Activated CD4-positive, alpha-beta memory T cell treated with anti-CD3 and anti-CD28 coated beads, Interleukin-2, amount 10 ng/mL, durations not matched to agents 7 days and 5 days (primary cell): ENCODE measurements at regions not wholly inside any gene's neighbourhood (a gene's known extent, or its start where the extent isn't known, plus 50 kb on each side); places are given as distances from the start of the nearest gene placed in this dataset.

Experiments
- CTCF ChIA-PET: fragments of 350-600 bp; sonication (Branson Sonifier 250); formaldehyde crosslinking; loops from one replicate; lab custom pipeline; 2021; ENCODE audit warnings: antibody characterized with exemption, inconsistent platforms; lab: Charles Lee
- POLR2A ChIA-PET: fragments of 350-600 bp; sonication (Branson Sonifier 250); formaldehyde crosslinking; loops from one replicate; lab custom pipeline; 2021; ENCODE audit warnings: antibody characterized with exemption; lab: Charles Lee
- DNase-seq: peaks from one replicate; pipeline ENCODE4 v3.0.0-alpha.2; 2020
- H3K27ac Mint-ChIP-seq: one replicate; pipeline ENCODE4 v1.8.0; 2021; ENCODE audit warnings: mild to moderate bottlenecking, mixed read lengths
- H3K27me3 Mint-ChIP-seq: one replicate; pipeline ENCODE4 v1.8.0; 2021; ENCODE audit warnings: mixed read lengths
- H3K36me3 Mint-ChIP-seq: one replicate; pipeline ENCODE4 v1.8.0; 2021; ENCODE audit warnings: low read depth, mixed read lengths
- H3K4me1 Mint-ChIP-seq: one replicate; pipeline ENCODE4 v1.8.0; 2021; ENCODE audit warnings: mixed read lengths
- H3K4me3 Mint-ChIP-seq: one replicate; pipeline ENCODE4 v1.8.0; 2021; ENCODE audit warnings: mild to moderate bottlenecking, mixed read lengths
- H3K9me3 Mint-ChIP-seq: one replicate; pipeline ENCODE4 v1.8.0; 2021; ENCODE audit warnings: mixed read lengths

DNA sequence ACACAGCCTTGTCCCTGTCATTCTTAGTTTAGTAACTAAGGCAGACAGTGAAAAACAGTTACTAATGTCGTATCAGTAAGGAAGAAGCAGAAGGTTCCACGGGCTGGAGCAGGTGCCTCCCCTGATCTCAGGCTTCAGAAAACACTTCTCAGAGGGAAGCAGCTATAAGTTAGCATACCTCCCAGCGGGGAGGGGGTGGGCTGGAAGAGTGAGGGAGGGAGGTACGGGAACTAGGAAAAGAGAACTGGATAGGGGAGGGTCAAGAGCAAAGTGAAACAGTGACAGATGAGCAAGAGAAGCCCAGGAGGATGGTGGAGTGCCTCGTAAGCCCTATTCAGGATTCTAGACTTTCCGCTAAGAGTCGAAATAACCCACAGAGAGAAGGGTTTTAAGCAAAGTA is 186.3 kb upstream of the XYLT1 start:
- POLR2A ChIA-PET: no interaction called here
- Mint-ChIP-seq H3K27ac (no peak overlapping the region), H3K9me3 (no peaks in the 10 kb centered on the region), H3K4me3 (no peak overlapping the region), H3K27me3 (peaks cover 11% of the 10 kb centered on the region), H3K4me1 (no peaks in the 10 kb centered on the region), H3K36me3 (no peaks in the 10 kb centered on the region)
- CTCF ChIA-PET: no interaction called here
- DNase-seq: no peak

DNA sequence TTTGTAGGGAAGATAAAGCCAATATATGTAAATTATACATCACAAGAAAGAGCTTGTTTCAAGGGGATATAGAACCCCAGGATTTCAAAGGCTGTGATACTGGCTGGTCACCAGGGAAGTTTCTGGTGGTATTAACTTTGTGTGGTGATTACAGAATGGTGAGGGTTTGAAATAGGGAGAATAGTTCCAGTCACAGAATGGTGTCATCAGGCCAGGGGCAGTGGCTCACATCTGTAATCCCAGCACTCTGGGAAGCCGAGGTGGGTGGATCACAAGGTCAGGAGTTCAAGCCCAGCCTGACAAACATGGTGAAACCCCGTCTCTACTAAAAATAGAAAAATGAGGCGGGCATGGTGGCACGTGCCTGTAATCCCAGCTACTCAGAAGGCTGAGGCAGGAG is 183.8 kb upstream of the XYLT1 start:
- H3K27ac Mint-ChIP-seq: no peak overlapping the region
- no peak overlapping the region for H3K4me3 Mint-ChIP-seq

DNA sequence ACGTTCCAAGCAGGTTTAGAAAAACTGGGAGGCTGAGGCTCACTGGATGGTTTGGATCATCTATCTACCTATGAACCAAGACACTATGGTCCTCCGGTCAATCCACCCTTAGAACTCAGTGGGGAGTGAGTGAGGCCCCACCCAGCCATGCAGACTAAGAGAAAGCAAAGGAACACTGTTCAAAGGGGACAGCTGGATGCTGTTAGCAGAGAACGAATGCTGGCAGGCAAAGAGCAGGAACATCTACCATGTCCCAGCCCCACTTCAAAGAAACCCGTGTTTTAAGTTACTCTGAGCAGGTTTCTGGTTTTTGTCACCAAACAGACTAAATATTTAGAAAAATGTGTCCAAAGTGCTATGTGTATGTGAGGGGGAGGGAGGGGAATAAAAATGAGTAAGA is 183.4 kb upstream of the XYLT1 start:
- no peak for DNase-seq
- no peak overlapping the region for H3K4me3 Mint-ChIP-seq
- H3K4me1 Mint-ChIP-seq: no peaks in the 10 kb centered on the region
- H3K27ac Mint-ChIP-seq: no peak overlapping the region
- no peaks in the 10 kb centered on the region for H3K36me3 Mint-ChIP-seq
- ChIA-PET CTCF (no interaction called here), POLR2A (no interaction called here)
- no peaks in the 10 kb centered on the region for H3K9me3 Mint-ChIP-seq
- peaks cover 9% of the 10 kb centered on the region for H3K27me3 Mint-ChIP-seq

More for the DNA sequence above, 183.8 kb upstream of the XYLT1 start:
- Mint-ChIP-seq H3K4me1 (no peaks in the 10 kb centered on the region), H3K9me3 (no peaks in the 10 kb centered on the region), H3K36me3 (no peaks in the 10 kb centered on the region), H3K27me3 (peaks cover 9% of the 10 kb centered on the region)
- CTCF ChIA-PET: no interaction called here
- POLR2A ChIA-PET: no interaction called here
- no peak for DNase-seq

DNA sequence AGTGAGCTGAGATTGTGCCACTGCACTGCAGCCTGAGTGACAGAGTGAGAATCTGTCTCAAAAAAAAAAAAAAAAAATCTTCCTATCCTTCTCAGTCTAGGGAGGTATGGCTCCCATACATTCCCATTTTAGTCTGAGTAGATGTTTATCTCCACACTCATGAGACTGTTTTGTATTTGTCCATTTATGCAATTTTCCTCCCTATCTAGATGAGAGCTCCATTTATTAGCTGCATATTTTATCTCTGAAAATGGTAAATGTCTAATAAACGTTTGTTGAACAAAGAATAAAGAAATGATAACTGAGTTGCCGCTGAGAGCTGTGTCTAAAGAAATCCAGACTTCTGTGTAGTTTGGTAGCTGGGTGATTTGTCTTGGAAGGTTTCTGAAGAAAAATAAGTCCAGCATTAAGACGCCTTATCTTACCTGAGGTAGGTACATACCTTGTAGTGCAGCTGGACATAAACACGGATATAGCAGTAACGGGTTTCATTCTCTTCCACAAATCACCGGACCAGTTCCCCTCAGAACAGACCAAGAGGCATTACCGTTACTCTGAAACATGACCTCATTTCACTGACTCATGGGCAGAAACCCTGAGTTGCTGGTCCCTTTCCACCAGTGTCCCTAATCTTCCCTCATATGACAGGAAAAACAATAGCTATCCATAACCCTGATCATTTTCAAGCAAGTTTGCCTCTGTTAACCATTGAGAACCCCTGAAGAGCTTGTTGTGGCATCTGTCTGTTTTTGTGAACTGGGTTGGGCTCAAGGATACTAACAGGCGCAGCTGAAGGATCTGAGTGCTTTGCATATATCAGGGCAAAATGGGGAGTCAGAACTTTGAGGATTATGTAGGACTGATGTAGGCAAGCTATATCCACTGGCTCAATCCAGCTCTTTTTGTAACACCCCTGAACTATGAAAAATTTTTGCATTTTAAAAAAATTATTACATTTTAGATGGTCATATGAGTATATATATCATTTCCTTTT is 177.4 kb upstream of the XYLT1 start:
- no peak for DNase-seq
- Mint-ChIP-seq H3K36me3 (no peaks in the 10 kb centered on the region), H3K4me3 (no peak overlapping the region), H3K4me1 (no peaks in the 10 kb centered on the region), H3K27me3 (no peaks in the 10 kb centered on the region), H3K9me3 (peaks cover 3% of the 10 kb centered on the region), H3K27ac (no peak overlapping the region)
- ChIA-PET CTCF (interaction anchor here (0.6 kb wide), 1 partner anchor 396 kb away, joined by 3 read pairs; no protein-coding TSS in a partner anchor), POLR2A (no interaction called here)

DNA sequence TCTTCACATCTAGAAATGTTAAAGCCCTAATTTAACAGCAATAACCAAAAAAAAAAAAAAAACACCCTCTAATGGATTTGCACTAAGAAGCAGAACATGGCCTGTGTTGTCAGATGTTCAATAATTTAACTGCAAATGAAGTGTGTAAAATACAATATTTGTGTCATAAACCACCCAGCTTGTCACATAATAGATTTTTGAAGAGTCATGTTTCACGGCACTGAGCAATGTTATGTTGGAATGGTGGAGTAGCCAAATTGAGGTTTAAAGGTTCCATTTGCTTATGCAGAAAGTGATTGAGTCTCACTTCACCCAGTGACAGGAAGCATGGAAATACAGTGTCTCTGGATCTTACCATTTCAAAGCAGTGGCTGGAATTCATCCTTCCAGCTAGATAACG is 173.2 kb upstream of the XYLT1 start:
- H3K4me3 Mint-ChIP-seq: no peak overlapping the region
- ChIA-PET CTCF (no interaction called here), POLR2A (interaction anchor here (0.6 kb wide), 1 partner anchor 170 kb away, joined by 3 read pairs; no protein-coding TSS in a partner anchor)
- no peaks in the 10 kb centered on the region for H3K4me1 Mint-ChIP-seq
- no peaks in the 10 kb centered on the region for H3K36me3 Mint-ChIP-seq
- DNase-seq: no peak
- H3K9me3 Mint-ChIP-seq: peaks cover 3% of the 10 kb centered on the region
- no peak overlapping the region for H3K27ac Mint-ChIP-seq
- H3K27me3 Mint-ChIP-seq: no peaks in the 10 kb centered on the region

DNA sequence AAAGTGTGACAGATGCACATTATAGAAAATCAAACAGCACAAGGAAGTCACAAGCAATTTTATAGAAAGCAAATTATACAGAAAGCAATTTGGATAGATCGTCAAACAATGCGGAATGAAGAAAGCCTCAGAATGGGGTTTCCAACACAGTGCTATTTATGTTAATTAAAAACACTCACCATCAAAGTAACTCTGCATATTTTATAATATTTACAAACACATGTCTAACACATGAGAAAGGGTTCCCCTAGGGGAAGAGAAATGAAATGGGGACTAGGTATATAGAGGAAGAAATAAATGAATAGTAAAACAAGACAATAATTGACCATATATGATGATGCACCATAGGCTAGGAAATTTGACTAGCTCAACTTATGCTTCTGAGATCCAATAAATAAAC is 171.2 kb upstream of the XYLT1 start:
- CTCF ChIA-PET: no interaction called here
- Mint-ChIP-seq H3K9me3 (peaks cover 5% of the 10 kb centered on the region), H3K27ac (no peak overlapping the region), H3K27me3 (no peaks in the 10 kb centered on the region), H3K36me3 (no peaks in the 10 kb centered on the region), H3K4me1 (no peaks in the 10 kb centered on the region), H3K4me3 (no peak overlapping the region)
- POLR2A ChIA-PET: no interaction called here
- DNase-seq: no peak

DNA sequence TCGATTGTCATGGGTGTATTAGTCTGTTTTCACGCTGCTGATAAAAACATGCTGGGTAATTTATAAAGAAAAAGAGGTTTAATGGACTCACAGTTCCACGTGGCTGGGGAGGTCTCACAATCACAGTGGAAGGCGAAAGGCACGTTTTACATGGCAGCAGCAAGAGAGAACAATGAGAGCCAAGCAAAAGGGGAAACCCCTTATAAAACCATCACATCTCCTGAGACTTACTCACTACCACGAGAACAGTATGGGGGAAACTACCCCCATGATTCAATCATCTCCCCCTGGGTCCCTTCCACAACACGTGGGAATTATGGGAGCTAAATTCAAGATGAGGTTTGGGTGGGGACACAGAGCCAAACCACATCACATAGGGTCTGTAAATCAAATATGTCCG is 167.4 kb upstream of the XYLT1 start:
- Mint-ChIP-seq H3K36me3 (no peaks in the 10 kb centered on the region), H3K4me1 (no peaks in the 10 kb centered on the region), H3K27me3 (no peaks in the 10 kb centered on the region), H3K4me3 (no peak overlapping the region), H3K27ac (no peak overlapping the region), H3K9me3 (peaks cover 2% of the 10 kb centered on the region)
- no peak for DNase-seq
- ChIA-PET POLR2A (no interaction called here), CTCF (no interaction called here)

DNA sequence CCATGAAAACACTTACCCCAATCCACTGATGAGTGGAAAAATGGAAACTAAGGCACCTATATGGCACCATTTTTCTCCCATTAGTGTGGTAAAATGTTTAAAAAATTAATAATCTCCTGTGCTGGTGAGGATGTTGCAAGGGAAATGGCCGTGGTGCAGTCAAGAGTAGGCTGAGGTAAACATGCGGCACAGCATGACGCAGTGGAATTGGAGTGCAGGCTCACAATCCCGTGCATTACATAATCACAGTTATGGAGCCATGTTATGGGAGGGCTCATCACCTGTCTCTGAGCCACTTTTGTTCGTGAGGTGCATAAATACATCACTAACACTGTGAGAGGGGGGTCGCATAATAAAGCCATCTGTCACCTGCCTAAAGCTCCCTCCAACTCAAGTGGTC is 164.4 kb upstream of the XYLT1 start:
- H3K27me3 Mint-ChIP-seq: peaks cover 2% of the 10 kb centered on the region
- ChIA-PET CTCF (no interaction called here), POLR2A (no interaction called here)
- H3K27ac Mint-ChIP-seq: no peak overlapping the region
- no peaks in the 10 kb centered on the region for H3K36me3 Mint-ChIP-seq
- H3K4me1 Mint-ChIP-seq: no peaks in the 10 kb centered on the region
- no peak overlapping the region for H3K4me3 Mint-ChIP-seq
- H3K9me3 Mint-ChIP-seq: peaks cover 2% of the 10 kb centered on the region
- no peak for DNase-seq

DNA sequence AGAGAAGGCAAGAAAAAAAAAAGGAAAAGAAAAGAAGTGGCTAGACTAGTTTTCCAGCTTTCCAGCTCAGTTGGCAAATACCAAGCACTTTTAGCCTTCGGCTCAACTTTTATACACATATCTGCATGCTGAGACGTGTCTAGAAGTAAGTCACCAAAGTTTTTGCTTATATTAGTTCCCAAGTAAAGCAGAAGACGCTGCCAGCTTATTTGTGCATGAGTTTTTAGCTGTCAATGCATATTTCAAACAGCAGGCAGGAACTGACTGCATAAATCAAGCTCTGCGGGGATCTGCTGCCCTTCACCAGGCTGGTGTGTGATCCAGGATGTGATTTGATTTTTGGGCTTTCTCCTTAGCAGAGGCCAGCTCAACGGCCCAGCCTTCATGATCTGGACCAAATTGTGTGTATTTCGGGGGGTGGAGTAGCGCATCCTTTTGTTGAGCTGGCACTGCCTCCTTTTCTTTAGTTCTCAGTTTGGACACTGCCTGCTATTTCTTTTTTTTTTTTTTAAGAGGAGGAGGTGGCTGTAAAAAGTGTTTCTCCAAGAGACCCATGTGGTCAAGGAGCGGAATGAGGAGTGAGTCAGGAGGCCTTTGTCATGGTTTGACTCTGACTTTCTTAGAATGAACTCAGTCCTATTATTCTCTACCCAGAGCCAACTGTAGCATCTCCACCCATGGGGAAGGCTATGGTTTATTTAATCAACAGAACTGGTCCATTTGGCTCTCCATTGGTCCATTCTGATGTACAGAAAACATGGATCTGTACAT is 162.6 kb upstream of the XYLT1 start:
- DNase-seq: no peak
- ChIA-PET POLR2A (no interaction called here), CTCF (no interaction called here)
- Mint-ChIP-seq H3K36me3 (no peaks in the 10 kb centered on the region), H3K27ac (no peak overlapping the region), H3K9me3 (peaks cover 2% of the 10 kb centered on the region), H3K4me1 (no peaks in the 10 kb centered on the region), H3K4me3 (no peak overlapping the region), H3K27me3 (peaks cover 2% of the 10 kb centered on the region)

DNA sequence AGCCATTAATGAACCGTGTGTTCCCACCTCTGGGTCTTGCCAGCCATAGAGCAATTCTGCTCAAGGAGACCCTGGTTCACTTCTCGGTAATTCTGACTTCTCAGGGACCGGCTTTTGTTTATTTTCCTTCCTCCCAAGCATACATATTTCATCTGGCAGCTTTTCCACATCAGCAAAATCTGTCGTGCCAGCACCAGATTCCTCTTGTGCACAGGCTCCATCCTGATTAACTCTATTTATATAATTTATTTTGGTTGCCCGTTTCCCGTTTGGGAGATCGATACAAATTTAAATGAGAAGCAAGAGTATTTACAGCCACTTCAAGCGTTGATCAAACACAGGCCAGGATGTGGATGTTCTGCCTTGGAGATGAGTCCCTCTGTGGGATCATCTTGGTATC is 161.9 kb upstream of the XYLT1 start:
- no peak overlapping the region for H3K27ac Mint-ChIP-seq
- H3K27me3 Mint-ChIP-seq: peaks cover 2% of the 10 kb centered on the region
- H3K36me3 Mint-ChIP-seq: no peaks in the 10 kb centered on the region
- POLR2A ChIA-PET: no interaction called here
- no peaks in the 10 kb centered on the region for H3K4me1 Mint-ChIP-seq
- no peak overlapping the region for H3K4me3 Mint-ChIP-seq
- CTCF ChIA-PET: no interaction called here
- no peak for DNase-seq
- H3K9me3 Mint-ChIP-seq: no peaks in the 10 kb centered on the region

DNA sequence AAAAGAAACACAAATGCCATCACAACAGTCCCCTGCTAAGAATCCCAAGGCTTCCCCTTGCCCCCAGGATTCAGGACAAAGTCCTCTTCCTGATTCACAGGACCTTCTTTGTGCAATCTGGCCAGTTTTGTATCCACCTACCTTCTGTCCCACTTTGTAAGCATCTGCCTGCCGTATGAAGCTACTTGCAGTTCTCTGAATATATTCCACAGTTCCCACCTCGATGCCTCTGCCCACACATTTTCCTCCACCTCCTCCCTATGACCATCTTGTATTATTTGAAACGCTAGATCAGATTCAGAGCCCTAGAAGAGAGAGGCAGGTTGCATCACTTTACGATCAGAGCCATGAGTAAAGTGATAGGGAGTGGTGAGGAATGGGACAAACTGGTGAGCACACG is 159.2 kb upstream of the XYLT1 start:
- H3K36me3 Mint-ChIP-seq: no peaks in the 10 kb centered on the region
- H3K27ac Mint-ChIP-seq: no peak overlapping the region
- no peak overlapping the region for H3K4me3 Mint-ChIP-seq
- H3K27me3 Mint-ChIP-seq: peaks cover 2% of the 10 kb centered on the region
- peaks cover 12% of the 10 kb centered on the region for H3K9me3 Mint-ChIP-seq
- ChIA-PET POLR2A (no interaction called here), CTCF (no interaction called here)
- no peaks in the 10 kb centered on the region for H3K4me1 Mint-ChIP-seq
- DNase-seq: no peak

DNA sequence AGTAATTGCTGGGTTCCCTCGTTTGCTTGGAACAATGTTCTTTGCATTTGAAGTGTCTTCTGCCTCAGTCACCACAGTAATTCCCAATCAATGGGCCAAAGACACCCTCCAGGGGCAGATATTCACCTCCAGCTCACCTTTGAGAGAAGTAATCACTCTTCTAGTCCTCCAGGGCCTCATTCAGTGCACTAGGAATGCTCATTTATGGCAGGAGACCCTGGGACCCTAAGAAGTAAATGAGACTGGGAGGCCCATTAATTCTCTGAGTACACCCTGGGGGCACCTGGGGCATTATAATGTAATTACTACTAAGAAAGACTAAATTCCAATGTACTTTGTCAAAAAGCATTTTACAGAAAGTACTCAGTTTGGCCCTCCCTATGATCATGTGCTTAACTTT is 158.2 kb upstream of the XYLT1 start:
- Mint-ChIP-seq H3K27me3 (peaks cover 2% of the 10 kb centered on the region), H3K4me1 (no peaks in the 10 kb centered on the region), H3K9me3 (peaks cover 14% of the 10 kb centered on the region), H3K36me3 (no peaks in the 10 kb centered on the region), H3K27ac (no peak overlapping the region), H3K4me3 (no peak overlapping the region)
- ChIA-PET POLR2A (no interaction called here), CTCF (no interaction called here)
- no peak for DNase-seq

DNA sequence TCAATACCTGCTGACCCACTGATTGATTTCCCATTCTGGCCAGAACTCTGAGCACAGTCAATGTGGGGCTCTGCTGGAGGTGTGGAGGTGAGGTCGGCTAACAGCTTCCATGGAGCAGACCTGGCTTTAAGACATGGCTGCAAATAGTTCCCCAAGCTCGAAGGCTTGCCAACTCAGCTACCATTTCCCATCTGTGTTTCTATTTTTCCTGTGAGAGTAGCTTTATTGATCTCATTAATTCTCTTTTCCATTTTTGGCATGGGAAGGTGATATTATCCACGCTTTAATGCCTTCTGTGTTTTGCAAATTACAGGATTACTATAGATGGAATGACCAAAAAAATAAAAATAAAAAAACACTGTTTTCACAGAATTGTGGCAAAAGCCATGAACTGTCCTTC is 151.6 kb upstream of the XYLT1 start:
- Mint-ChIP-seq H3K9me3 (peaks cover 13% of the 10 kb centered on the region), H3K4me1 (no peaks in the 10 kb centered on the region), H3K27ac (no peak overlapping the region), H3K36me3 (no peaks in the 10 kb centered on the region), H3K4me3 (no peak overlapping the region), H3K27me3 (peaks cover 1% of the 10 kb centered on the region)
- POLR2A ChIA-PET: no interaction called here
- DNase-seq: no peak
- CTCF ChIA-PET: no interaction called here
